NCI-H128 (cell line): ENCODE measurements at regions not wholly inside any gene's neighbourhood (a gene's known extent, or its start where the extent isn't known, plus 50 kb on each side); places are given as distances from the start of the nearest gene placed in this dataset.

Source experiments
- DNase-seq: peaks from one replicate; lab custom pipeline; 2025; ENCODE audit not compliant: unreplicated experiment; lab: John Stamatoyannopoulos, UW

DNA sequence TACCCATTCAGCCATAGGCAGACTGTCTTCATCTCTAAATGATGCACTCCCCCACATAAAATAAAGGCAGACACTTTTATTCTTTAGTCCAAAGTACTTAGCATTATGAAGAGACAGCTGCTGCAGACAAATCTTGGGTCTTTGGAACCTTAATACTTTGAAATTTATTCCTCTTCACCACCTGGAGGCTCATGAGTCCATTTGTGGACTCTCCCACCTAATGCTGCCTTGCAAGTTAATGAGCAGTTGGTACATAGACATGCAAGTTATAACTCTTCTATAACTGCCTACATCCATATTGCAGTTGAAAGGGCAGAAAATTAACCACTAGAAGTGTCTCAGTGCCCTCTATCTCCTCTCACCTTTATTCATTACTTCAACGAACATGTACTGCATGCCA is 118.6 kb upstream of the CPEB2 start:
- no peak for DNase-seq

DNA sequence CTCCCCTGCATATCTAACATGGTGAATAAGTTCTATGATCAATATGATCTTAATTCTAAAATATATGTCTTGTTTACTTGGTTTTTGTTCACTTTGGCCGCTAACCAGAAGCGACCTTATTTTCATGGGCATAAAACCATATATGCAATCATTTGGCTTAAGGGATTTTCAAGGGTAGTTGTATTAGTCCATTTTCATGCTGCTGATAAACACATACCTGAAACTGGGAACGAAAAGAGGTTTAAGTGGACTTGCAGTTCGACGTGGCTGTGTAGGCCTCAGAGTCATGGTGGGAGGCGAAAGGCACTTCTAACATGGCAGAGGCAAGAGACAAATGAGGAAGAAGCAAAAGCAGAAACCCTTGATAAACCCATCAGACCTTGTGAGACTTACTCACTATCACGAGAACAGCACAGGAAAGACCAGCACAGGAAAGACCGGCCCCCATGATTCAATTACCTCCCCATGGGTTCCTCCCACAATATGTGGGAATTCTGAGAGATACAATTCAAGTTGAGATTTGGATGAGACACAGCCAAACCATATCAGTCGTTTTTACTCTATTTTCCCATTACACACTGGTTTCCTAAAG is 114.3 kb upstream of the CPEB2 start:
- DNase-seq, result no peak

DNA sequence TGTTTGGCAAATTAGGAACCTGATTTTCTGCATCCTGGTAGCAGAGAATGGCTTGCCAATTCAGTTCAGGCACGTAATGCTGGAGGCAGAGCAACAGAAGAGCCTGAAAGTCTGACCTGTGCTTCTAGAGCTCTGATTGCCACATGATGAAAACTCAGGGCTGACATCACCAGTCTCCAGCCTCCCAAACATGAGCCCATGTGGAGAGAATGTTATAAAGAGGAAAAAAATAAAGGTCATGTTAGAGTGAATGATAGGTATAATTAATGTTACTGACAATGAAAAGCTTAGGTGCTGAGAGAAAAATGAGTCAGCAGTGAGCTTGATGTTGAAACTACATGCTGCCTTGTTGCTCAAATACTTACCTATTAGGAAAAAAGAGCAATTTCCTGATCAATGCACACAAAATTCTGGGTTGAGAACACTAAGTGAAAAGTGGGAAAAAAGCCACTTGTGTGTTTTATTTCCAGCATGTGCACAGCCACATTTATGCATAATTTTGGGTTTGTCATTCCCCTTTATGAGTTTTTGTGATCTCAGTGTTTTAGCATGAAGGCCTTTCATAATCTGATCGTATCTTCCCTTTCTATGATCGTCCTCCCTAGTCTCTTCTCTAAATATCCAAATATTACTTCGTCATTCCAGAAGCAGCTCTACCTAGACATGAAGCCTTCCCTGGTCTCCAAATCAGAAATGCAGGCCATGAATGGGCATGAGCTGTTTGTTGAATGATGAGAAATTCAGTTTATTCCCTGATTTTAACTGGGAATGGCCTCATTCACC is 113.3 kb upstream of the CPEB2 start:
- no peak for DNase-seq

DNA sequence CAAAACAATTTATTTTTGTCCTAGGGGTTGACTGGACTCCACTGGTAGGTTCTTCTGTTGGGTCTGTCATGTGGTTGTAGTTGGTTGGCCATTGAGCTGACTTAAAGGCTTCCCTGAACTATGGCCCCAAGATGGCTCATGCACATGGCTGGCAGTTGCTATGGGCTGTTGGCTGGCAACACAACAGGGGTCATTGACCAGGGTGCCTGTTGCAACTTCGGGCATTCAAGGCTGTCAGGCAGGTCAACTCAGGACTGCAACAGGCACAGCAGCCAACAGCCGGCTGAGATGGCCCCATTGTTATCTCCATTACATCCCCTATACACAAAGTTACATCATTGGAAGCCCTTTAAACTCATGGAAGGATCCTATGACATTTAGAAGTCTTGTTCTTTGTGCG is 109.7 kb upstream of the CPEB2 start:
- no peak for DNase-seq

DNA sequence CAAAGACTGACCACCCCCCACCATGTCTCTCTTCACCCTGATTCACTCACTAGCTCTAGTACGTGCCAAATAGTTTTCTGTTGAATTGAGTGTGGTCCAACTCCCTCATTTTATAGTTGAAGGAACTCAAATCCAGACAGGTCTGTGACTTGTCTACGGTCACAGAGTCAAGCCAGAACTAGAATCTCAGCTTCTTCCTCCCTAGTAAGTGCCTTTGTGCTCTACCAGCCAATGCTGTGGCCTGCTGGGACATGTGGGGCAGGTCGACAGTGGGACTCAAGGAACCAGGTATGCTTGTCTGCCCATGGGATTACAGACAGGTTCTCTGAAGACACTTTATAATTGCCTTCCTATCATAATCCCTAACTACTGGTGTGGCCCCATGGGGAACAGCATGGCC is 108.6 kb upstream of the CPEB2 start:
- no peak for DNase-seq

DNA sequence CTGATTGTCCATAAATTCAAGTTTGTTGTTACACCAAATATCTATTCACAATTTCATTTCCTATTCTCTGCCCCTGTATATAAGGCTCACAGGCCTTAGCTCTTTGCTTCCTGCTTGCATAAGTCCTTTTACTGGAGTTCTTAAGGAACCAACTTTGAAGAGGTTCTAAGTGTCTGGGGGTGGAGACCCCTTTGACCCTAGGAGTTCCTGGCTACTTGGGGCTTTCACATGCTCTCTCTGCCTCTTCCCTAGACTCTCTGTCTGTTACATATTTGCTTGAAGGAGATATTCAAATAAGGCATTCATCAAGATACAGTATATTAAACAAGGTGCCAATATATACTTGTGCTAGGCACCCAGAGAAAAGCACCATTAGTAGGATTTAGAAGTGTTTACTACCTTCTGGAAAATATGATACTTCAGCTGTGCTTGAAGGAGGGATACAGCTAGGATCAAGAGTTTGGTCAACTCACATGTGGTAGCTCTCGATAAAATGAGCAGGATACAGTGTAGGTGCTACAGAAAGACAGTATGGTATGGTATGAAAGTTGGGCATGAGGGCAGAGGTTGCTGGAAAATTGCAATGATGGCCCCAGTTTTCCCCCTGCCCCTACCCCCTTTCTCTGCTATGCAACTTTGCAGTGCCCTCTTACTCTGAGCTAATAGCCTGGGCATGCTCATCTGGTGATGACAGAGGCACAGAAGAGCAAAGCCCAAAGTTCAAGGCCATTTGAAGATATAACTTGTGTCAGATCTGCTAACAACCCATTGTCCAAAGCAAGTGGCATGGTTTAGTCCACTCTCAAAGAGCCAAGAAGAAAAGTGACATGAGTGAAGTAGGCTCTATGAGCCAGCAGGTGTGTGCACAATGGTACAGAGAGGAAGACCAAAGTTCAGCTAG is 107.6 kb upstream of the CPEB2 start:
- DNase-seq, result no peak

DNA sequence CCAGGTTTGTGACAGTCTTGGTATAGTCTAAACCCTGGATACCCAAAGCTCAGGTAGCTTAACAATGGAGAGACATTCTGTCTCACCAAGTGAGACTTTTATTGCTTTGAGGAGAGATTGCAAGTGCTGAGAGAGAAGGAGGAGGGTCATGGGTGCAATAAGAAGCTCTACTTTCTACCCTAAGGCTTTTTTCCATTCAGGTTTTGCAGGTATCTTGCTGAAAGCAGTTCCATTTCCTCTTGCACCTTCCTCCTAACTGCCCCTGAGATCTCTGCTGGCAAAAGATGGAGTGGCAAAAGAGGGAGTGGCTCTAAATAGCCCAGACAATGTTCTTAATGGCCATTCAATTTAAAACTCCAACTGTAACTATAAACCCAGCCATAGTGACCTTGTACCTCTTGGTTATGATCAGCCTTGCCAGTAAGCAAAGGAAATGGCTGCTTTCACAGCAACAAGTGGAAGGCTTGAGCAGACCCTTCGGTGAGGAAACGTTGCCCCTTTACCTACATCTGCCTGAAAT is 105.6 kb upstream of the CPEB2 start:
- DNase-seq, result no peak

DNA sequence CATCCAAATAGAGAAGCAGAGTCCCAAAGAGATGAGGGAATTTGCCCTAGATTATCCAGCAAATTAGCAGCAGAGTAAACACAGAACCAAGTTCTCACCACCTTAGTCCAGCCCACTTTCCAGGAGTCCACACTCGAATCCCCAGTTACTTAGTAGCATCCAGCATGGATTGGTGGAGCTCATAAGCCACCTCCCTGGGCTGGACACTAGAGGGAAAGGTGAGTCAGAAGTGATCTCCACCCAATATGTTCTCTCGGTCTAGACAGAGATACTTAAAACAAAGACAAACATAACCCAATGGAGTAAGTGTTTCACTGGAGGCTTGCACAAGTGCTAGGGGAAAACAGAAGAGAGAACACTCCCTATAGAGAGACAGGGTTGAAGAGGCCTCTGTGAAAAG is 105.1 kb upstream of the CPEB2 start:
- DNase-seq, result no peak

DNA sequence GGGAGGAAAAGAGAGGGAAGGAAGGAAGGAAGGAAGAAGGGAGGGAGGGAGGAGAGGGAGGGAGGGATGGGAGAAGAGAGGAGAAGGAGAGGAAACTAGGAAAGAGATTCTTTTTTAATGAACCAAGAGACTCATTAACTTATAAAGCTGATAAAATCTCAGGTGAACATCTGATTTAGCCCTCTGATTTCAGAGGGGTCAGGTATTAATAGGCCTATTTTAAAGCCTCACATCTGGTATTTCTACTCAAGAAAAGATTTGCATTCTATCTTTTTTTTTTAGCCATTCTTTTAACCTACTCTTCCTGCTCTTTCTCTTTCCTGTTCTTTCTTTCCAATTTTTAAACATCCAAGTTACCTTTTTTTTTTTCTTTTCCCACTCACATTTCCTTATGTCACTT is 103.3 kb upstream of the CPEB2 start:
- DNase-seq, result no peak

DNA sequence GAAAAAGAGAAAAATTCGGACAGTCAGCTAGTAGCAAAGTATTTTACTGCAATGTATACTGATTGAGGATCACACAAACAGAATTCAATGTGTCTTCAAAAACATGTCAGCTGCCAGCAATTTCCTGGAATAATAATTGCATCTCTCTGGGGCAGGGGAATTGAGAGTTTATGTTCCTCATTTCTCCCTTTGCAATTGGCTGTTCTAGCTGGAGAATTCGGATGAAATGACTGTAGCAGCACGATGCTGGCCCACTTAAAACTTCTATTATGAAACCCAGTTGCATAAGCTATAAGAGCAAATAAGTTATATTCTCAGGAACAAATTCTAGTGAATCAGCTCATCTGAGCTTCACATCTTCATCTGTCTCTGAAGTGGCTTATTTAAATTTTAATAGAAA is 99.9 kb upstream of the CPEB2 start:
- no peak for DNase-seq

DNA sequence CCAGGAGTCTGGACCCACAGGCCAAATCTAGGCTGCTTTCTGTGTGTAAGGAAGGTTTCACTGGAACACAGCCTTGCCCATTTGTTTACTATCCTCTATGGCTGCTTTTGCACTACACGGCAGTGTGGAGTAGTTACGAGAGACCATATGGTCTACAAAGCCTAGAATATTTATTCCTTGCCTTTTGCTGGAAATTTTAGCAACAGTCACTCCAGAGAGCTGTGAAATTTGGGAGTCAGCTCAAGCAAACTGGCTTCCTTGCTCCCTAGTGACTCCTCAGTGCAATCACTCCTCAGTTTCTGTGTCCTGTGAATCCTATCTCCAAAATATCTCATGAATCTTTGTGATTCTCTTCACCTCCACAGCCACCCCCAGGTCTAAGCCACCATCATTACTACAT is 99.0 kb upstream of the CPEB2 start:
- no peak for DNase-seq

DNA sequence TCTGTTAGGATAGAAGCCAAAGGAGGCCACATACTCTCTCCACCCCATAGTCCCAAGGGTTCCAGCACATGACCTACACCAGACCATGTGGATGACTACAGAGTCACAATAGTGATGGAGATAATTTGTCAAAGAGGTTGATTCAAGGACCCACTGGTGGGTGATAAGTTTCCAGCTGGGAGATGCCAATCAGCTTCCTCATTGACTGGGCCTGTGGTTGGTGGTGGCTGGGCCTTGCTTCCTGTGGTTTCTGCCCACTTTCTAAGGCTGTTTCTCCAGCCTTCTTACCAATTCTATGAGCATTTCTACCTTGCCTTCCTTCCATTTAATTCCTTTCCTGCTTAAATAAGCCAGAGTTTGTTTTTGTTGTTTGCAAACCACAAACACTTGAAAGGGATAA is 95.5 kb upstream of the CPEB2 start:
- DNase-seq, result no peak

DNA sequence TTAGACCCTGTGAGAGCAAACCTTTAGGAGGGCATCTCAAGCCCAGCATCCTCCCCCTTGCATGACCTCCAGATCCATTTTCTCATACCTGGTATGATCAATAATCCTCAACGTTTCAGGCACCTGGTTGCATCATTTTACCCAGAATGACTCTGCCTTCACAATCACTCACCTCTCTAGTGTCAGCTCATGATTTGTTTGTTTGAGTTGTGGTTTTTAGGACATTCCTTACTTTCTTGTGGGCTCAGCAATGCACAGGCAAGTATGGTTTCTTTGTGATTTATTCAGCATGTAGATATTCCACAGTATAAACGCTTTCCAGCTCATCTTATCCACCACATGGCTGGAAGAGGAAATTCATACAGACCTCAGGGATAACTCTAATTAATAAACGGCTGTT is 93.6 kb upstream of the CPEB2 start:
- DNase-seq, result no peak

DNA sequence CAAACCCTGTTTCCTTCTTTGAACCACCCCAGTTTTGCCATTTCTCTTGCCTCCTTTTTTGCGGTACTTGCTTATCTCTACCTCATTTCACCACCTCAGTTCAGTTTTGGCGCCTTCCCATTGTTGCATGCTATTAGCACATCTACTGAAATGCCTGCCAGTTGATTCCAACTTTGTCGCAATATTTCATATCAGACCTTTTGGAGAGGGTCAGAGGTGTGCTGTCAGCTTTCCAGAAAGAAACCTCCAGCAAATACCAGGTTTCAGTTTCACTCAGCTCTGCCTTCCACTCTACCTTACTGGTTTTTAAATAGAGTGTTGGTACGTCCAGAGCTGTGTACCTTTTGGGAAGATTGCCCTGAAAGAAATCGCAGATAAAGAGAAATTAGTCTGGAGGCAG is 91.9 kb upstream of the CPEB2 start:
- DNase-seq, result no peak

DNA sequence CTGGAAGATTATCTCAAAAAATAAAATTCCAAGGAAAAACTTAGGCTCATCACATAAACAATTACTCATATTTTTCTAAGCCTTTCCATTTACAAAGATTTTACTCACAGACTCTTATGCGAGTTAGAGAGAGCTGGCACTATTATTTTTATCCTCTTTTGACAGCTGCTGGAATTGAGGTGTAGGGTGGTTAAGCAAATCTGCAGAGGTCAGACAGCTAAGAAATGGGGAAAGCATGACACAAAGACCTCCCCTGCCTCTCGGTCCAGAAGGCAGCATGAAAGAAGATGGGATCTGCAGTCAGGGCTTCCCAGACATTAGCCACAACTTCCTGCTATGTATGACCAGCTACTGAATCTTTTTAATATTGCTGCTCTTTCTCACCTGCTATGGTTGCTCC is 89.9 kb upstream of the CPEB2 start:
- DNase-seq, result no peak

DNA sequence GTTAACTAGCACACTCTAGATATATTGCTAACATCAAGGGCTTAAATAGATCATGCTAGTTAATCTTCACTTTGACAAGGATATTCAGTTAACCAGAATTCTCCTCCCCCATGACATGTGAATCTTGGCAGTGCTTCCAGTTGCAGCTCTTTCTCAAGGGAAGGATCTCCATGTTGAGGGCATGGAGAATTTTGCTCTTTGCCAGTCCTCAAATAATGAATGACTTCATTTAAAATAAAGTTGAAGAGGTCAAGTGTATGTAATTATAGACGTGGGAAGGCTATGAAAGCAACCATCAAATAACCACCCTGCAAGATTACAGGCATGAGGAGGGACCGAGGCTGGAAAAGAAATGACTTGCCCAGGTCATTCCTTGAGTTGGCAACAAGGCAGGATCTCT is 87.3 kb upstream of the CPEB2 start:
- no peak for DNase-seq

DNA sequence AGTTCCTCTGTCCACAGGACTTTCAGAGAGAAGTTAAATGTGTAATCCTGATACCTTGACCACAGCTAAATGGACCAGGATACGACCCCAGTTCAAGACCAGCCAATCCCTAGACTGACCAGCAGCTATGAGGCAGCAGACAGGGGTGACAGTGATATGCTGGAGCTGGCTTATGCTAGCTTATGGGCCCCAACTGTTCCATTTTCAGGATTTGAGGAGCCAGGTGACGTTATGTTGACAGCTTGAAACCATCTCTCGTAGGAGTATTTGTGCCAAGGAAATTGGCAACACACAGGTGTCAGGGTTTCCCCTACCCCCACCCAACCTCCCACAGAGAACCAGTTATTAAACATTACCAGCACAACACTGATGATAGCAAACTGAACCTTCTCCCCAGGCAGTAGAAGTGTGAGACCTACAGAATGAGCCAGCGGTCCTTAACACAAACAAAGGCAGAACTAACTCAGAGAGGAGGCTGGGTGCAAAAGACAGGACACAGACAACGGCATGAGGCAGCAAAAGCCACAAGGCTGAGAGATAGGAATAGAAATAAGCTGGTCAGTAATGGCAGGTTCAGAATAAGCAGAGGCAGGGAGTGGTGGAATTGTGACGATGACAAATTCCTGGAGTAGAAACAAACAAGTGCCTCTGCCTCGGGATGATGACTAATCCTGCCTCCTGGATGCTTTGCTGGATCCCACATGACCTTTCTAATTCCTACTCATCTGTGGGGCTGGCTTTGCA is 85.6 kb upstream of the CPEB2 start:
- DNase-seq, result no peak

DNA sequence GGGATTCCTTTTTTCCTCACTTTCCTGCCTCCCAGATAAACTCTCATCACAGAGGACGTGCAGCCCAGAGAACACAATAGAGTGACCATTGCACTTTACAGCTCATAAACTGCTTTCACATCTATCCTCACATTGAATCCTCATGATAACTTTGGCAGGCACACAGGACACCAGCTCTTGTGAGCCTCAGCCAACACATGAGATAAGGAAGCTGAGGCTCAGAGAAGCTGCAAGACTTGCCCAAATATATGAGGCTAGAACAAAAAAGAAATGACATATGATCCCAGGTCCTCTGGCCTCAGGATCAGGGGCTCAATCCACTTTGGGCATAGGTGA is 85.0 kb upstream of the CPEB2 start:
- no peak for DNase-seq

DNA sequence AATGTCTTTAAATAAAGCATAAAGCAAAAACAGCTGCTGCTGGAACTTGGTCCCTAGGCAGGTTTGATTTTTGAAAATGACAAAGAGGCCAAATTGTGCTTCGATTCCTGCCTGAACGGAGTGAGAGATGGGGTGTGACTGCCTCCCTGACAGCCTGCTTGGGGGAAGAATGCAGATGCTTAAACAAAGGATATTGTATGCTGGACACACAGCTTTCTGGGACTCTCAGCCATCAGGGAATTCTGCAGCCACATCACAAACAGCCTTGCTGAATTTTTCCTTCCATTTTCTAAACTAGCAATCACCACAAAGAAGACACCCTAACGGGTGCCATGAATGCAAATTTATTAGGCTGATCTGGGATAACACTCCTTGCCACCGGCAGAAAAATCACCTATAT is 83.9 kb upstream of the CPEB2 start:
- DNase-seq, result no peak

DNA sequence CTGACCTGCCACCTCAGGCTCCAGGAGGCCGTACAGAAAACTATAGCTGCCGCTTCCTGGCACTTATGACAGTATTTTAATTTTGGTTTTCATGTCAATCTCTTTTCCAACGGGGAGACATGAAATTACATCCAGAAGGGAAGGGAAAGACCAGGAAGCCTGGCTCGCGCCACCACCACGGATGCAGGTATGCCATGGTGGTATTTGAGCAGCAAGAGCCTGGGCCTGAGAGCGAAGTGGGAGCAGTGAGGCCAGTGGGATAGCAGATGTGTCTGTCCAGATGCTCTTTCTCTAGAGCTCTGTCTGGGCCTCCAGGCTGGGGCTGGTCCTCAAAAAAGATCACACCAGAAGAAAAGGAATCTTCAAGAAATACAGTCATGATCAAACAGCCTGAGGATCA is 82.5 kb upstream of the CPEB2 start:
- no peak for DNase-seq

DNA sequence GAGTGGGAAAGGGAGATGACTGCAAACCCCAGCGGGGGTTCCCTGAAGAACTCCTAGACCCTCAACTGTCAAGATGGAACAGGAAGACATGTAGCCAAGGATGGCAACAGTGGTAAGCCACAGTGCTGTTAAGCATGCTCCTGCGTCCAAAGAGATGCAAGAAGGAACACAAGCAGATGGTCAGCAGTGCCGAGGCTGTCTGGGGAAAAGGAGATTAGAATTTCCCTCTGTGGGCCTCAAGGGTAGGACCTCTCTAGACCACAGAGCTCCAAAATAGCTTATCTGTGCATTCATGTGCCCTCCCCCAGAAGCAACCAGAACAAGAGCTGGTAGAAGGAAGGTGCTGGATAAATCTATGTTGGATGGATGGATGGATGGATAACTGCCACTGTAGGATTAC is 82.0 kb upstream of the CPEB2 start:
- DNase-seq, result no peak
